ENCODE measurements at regions not wholly inside any gene's neighbourhood (a gene's known extent, or its start where the extent isn't known, plus 50 kb on each side); places are given as distances from the start of the nearest gene placed in this dataset.

DNA sequence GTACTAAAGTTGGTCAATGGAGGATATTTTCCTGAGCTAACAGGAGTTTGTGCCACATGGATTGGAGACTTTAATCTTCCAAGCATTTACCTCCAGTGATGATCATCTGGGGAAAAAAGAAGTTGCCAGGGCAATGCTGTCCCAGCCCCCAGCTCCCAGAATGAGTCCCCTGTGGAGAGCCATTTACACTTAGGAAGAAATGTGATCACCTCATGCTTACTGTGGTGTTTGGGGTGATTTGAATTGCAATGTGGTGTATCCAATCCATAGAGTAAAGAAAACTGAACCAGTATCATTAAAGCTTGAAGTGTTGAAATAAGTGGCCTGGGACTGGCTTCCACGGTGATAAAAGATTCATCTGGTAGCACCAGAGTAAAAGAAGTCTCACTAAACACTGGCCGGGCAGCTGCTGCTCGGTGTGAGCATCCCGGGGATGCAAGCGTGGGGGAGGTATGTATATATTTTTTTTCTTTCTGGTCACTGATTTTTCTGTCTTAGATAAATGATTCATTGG is 117.2 kb upstream of the NTM start:
- H3K4me3 Mint-ChIP-seq (ENCODE audit: unreplicated experiment), result no peak overlapping the region
- ChIA-PET POLR2A (no interaction called here), CTCF (interaction anchor here (0.6 kb wide), 2 partner anchors 58 to 1043 kb away, joined by 3 to 4 read pairs; no protein-coding TSS in a partner anchor)
- DNase-seq (ENCODE audit: unreplicated experiment), result no peak
- H3K27me3 Mint-ChIP-seq (ENCODE audit: insufficient read depth, unreplicated experiment), result no peaks in the 10 kb centered on the region
- no TSS peak for BruUV-seq (replicated peaks)
- TF ChIP-seq, protein P1, sequence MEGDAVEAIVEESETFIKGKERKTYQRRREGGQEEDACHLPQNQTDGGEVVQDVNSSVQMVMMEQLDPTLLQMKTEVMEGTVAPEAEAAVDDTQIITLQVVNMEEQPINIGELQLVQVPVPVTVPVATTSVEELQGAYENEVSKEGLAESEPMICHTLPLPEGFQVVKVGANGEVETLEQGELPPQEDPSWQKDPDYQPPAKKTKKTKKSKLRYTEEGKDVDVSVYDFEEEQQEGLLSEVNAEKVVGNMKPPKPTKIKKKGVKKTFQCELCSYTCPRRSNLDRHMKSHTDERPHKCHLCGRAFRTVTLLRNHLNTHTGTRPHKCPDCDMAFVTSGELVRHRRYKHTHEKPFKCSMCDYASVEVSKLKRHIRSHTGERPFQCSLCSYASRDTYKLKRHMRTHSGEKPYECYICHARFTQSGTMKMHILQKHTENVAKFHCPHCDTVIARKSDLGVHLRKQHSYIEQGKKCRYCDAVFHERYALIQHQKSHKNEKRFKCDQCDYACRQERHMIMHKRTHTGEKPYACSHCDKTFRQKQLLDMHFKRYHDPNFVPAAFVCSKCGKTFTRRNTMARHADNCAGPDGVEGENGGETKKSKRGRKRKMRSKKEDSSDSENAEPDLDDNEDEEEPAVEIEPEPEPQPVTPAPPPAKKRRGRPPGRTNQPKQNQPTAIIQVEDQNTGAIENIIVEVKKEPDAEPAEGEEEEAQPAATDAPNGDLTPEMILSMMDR (IDR thresholded peaks at IDR 0.05; ENCODE audit: unreplicated experiment), result no peak
- no peak overlapping the region for H3K27ac Mint-ChIP-seq (ENCODE audit: low read depth, unreplicated experiment)
- H3K4me1 Mint-ChIP-seq (ENCODE audit: insufficient read depth, unreplicated experiment), result no peaks in the 10 kb centered on the region
- H3K36me3 Mint-ChIP-seq (ENCODE audit: insufficient read depth, unreplicated experiment), result no peaks in the 10 kb centered on the region
- H3K9me3 Mint-ChIP-seq (ENCODE audit: unreplicated experiment), result peaks cover 42% of the 10 kb centered on the region
- intact Hi-C loops (cut with micrococcal nuclease), result no loop called here

DNA sequence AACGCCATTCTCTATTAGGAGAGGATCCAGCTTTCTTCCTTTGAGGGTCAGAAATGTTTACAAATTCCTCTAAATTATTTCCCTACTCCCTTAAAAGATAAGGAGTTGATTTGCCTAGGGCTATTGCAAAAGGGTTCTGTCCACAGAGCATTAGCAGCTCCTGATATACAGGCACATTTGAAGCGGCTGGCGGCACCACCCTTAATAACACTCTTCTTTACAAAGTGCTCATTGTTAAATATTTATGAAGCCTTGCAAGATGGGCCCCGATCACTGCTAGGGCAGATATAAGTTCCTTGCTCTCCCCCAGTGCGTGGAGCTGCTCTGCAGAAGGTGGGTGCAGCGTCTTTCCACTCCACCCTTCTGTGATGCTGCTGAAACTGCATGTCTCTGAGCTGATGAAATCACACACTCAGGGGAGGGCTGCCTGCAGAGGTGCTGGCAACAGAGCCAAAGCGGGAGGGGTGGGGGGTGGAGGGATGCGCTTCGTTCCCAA is 116.7 kb upstream of the NTM start:
- no peak overlapping the region for H3K4me3 Mint-ChIP-seq (ENCODE audit: unreplicated experiment)
- H3K27me3 Mint-ChIP-seq (ENCODE audit: insufficient read depth, unreplicated experiment), result no peaks in the 10 kb centered on the region
- no peaks in the 10 kb centered on the region for H3K36me3 Mint-ChIP-seq (ENCODE audit: insufficient read depth, unreplicated experiment)
- H3K9me3 Mint-ChIP-seq (ENCODE audit: unreplicated experiment), result peaks cover 47% of the 10 kb centered on the region
- no peak for DNase-seq (ENCODE audit: unreplicated experiment)
- POLR2A ChIA-PET, result no interaction called here
- no peaks in the 10 kb centered on the region for H3K4me1 Mint-ChIP-seq (ENCODE audit: insufficient read depth, unreplicated experiment)
- H3K27ac Mint-ChIP-seq (ENCODE audit: low read depth, unreplicated experiment), result no peak overlapping the region
- no TSS peak for BruUV-seq (replicated peaks)
- intact Hi-C loops (cut with micrococcal nuclease), result no loop called here
- TF ChIP-seq, protein P1 (IDR thresholded peaks at IDR 0.05; ENCODE audit: unreplicated experiment), result no peak
- CTCF ChIA-PET, result no interaction called here

DNA sequence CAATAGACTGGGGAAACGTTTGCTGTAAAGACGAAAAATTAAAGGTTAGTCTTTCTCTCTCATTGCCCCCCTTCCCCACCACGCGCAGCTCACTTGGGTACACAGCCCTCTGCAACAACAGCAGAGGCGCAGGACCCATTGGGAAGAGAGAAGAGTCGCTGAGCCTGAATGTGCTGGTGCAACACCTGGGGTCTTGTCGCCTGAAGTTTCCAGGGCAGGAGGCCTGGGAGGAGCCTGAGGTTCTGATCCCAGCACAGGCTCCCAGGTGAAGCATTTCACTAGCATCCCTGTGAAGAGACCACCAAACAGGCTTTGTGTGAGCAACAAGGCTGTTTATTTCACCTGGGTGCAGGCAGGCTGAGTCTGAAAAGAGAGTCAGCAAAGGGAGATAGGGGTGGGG is 116.2 kb upstream of the NTM start:
- no peak for DNase-seq (ENCODE audit: unreplicated experiment)
- Mint-ChIP-seq H3K27me3 (ENCODE audit: insufficient read depth, unreplicated experiment) (no peaks in the 10 kb centered on the region), H3K4me1 (ENCODE audit: insufficient read depth, unreplicated experiment) (no peaks in the 10 kb centered on the region), H3K27ac (ENCODE audit: low read depth, unreplicated experiment) (no peak overlapping the region), H3K36me3 (ENCODE audit: insufficient read depth, unreplicated experiment) (no peaks in the 10 kb centered on the region), H3K4me3 (ENCODE audit: unreplicated experiment) (no peak overlapping the region), H3K9me3 (ENCODE audit: unreplicated experiment) (peaks cover 52% of the 10 kb centered on the region)
- intact Hi-C loops (cut with micrococcal nuclease), result no loop called here
- TF ChIP-seq, protein P1 (IDR thresholded peaks at IDR 0.05; ENCODE audit: unreplicated experiment), result no peak
- CTCF ChIA-PET, result no interaction called here
- POLR2A ChIA-PET, result no interaction called here
- no TSS peak for BruUV-seq (replicated peaks)

DNA sequence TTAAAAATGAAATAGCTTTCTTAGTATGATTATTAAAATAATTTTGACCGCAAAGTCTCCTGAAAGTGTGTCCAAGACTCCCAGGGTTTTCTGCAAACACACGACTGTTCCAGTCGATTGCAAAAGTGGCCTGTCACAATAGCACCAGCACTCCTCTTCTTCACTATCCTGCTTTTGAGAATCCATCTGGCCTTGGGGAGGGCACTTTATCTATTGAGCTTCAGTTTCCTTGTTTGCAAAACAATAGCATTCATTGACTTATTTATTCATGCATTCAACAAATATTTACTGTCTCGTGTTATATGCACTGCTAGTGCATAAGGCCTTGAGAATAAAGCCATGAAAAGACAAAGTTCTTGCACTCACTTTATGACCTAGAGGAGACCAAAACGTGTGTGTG is 96.2 kb upstream of the NTM start:
- Mint-ChIP-seq H3K4me3 (ENCODE audit: unreplicated experiment) (no peak overlapping the region), H3K36me3 (ENCODE audit: insufficient read depth, unreplicated experiment) (no peaks in the 10 kb centered on the region), H3K4me1 (ENCODE audit: insufficient read depth, unreplicated experiment) (no peaks in the 10 kb centered on the region), H3K9me3 (ENCODE audit: unreplicated experiment) (peaks cover 26% of the 10 kb centered on the region), H3K27me3 (ENCODE audit: insufficient read depth, unreplicated experiment) (no peaks in the 10 kb centered on the region), H3K27ac (ENCODE audit: low read depth, unreplicated experiment) (no peak overlapping the region)
- POLR2A ChIA-PET, result no interaction called here
- TF ChIP-seq, protein P1 (IDR thresholded peaks at IDR 0.05; ENCODE audit: unreplicated experiment), result no peak
- CTCF ChIA-PET, result interaction anchor here (0.6 to 1.0 kb wide), 2 partner anchors 18 to 355 kb away, joined by 3 read pairs; no protein-coding TSS in a partner anchor
- no TSS peak for BruUV-seq (replicated peaks)
- intact Hi-C loops (cut with micrococcal nuclease), result no loop called here
- no peak for DNase-seq (ENCODE audit: unreplicated experiment)

All from MCF 10A (cell line).